ENCODE measurements at regions not wholly inside any gene's neighbourhood (a gene's known extent, or its start where the extent isn't known, plus 50 kb on each side); places are given as distances from the start of the nearest gene placed in this dataset.

DNA sequence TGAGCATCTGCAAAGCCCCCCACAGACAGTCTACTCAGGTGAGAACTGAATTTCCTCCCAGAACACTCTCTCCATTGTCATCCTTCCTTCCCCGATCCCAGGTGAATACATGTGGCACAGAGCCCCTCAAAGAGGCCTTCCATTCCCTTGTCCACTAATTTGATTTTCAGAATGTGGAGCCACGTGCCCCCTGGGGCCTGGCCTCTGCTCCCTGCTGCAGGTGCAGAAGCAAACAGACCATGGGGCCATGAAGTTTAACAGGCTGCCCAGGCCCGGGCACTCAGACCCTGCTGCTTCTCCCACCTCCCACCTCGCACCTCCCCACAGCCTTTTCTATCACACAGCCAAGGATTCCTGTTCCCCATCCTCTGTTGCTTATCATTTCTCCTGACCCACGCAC is 243.8 kb upstream of the RAB4A start:
- Histone ChIP-seq H3K4me1 (ENCODE audit: low read length) (peaks cover 4% of the 10 kb centered on the region; the same call in 1 of the 2 replicates), H3K36me3 (replicated peaks; ENCODE audit: insufficient read depth, low read length) (no peaks in the 10 kb centered on the region), H3K4me2 (ENCODE audit: low read depth, low read length) (peak overlapping the region; percentile 48; the same call in 1 of the 2 replicates), H3K4me3 (ENCODE audit: low read length) (no peak overlapping the region), H4K20me1 (ENCODE audit: insufficient read depth, low read length) (no peaks in the 10 kb centered on the region), H3F3A (ENCODE audit: insufficient read depth, low read length) (no peaks in the 10 kb centered on the region), H3K79me2 (ENCODE audit: low read length) (no peaks in the 10 kb centered on the region), H3K9me3 (replicated peaks; ENCODE audit: insufficient read depth, low read length) (no peaks in the 10 kb centered on the region), H3K27ac (ENCODE audit: low read length) (no peak overlapping the region), H3K27me3 (replicated peaks; ENCODE audit: insufficient read depth, low read length) (no peaks in the 10 kb centered on the region), H3K9ac (ENCODE audit: low read length) (no peak overlapping the region), H3K9me2 (replicated peaks; ENCODE audit: insufficient read depth, low read length) (no peaks in the 10 kb centered on the region), H2AFZ (ENCODE audit: low read length) (no peak overlapping the region)
- no peak for DNase-seq
- TF ChIP-seq EZH2phosphoT487 (IDR thresholded peaks at IDR 0.05; ENCODE audit: low read length) (no peak), CTCF (IDR thresholded peaks at IDR 0.05; ENCODE audit: low read length) (no peak), EZH2 (optimal IDR thresholded peaks at IDR 0.05; ENCODE audit: low read depth, low read length) (no peak)

- H3K9ac ChIP-seq (ENCODE audit: low read length) = no peak overlapping the region
- H3K9me3 ChIP-seq (replicated peaks; ENCODE audit: insufficient read depth, low read length) = no peaks in the 10 kb centered on the region
- no peaks in the 10 kb centered on the region for H3F3A ChIP-seq (ENCODE audit: insufficient read depth, low read length)
- H3K27me3 ChIP-seq (replicated peaks; ENCODE audit: insufficient read depth, low read length) = no peaks in the 10 kb centered on the region
- no peaks in the 10 kb centered on the region for H3K9me2 ChIP-seq (replicated peaks; ENCODE audit: insufficient read depth, low read length)
- peak overlapping the region; percentile 48 for H3K4me2 ChIP-seq (ENCODE audit: low read depth, low read length)
- H3K36me3 ChIP-seq (replicated peaks; ENCODE audit: insufficient read depth, low read length) = no peaks in the 10 kb centered on the region
- peak overlapping the region; percentile 24; the same call in 1 of the 2 replicates for H3K4me3 ChIP-seq (ENCODE audit: low read length)
- no peak for TF ChIP-seq EZH2phosphoT487 (IDR thresholded peaks at IDR 0.05; ENCODE audit: low read length)
- TF ChIP-seq CTCF (IDR thresholded peaks at IDR 0.05; ENCODE audit: low read length) = no peak
- TF ChIP-seq EZH2 (optimal IDR thresholded peaks at IDR 0.05; ENCODE audit: low read depth, low read length) = no peak
- H3K4me1 ChIP-seq (ENCODE audit: low read length) = peaks cover 4% of the 10 kb centered on the region; the same call in 1 of the 2 replicates
- no peaks in the 10 kb centered on the region for H4K20me1 ChIP-seq (ENCODE audit: insufficient read depth, low read length)
- H3K27ac ChIP-seq (ENCODE audit: low read length) = no peak overlapping the region
- DNase-seq = peak; percentile 65
- H3K79me2 ChIP-seq (ENCODE audit: low read length) = no peaks in the 10 kb centered on the region
- H2AFZ ChIP-seq (ENCODE audit: low read length) = no peak overlapping the region
These were observed 243.2 kb upstream of the RAB4A start for GRCh38 chr1:229027622-229028182.

DNA sequence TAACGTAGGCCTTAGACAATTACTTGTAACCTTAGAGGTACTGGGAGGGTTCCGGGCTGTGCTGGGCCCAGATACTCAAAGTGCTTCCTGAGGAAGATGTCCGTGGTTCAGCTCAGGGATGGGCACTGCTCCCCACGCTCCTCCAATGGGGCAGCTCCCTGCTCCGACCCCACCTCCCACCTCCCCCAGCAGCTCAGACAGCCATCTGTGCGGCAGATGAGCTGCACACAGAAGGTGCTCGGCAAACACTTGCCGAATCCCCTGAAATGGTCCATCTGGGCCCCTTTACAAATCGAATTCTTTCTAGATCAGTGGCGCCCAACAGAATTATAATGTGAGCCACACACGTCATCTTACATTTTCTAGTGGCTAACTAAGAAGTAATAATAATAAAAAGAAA is 242.4 kb upstream of the RAB4A start:
- no peak overlapping the region for H3K4me3 ChIP-seq (ENCODE audit: low read length)
- TF ChIP-seq EZH2phosphoT487 (IDR thresholded peaks at IDR 0.05; ENCODE audit: low read length) = no peak
- no peak for TF ChIP-seq EZH2 (optimal IDR thresholded peaks at IDR 0.05; ENCODE audit: low read depth, low read length)
- TF ChIP-seq CTCF (IDR thresholded peaks at IDR 0.05; ENCODE audit: low read length) = no peak
- H3K9me2 ChIP-seq (replicated peaks; ENCODE audit: insufficient read depth, low read length) = no peaks in the 10 kb centered on the region
- H4K20me1 ChIP-seq (ENCODE audit: insufficient read depth, low read length) = no peaks in the 10 kb centered on the region
- no peaks in the 10 kb centered on the region for H3K79me2 ChIP-seq (ENCODE audit: low read length)
- no peak overlapping the region for H3K27ac ChIP-seq (ENCODE audit: low read length)
- no peak overlapping the region for H3K4me2 ChIP-seq (ENCODE audit: low read depth, low read length)
- no peaks in the 10 kb centered on the region for H3K9me3 ChIP-seq (replicated peaks; ENCODE audit: insufficient read depth, low read length)
- peaks cover 4% of the 10 kb centered on the region; the same call in 1 of the 2 replicates for H3K4me1 ChIP-seq (ENCODE audit: low read length)
- H3K9ac ChIP-seq (ENCODE audit: low read length) = no peak overlapping the region
- no peaks in the 10 kb centered on the region for H3K36me3 ChIP-seq (replicated peaks; ENCODE audit: insufficient read depth, low read length)
- no peak for DNase-seq
- H2AFZ ChIP-seq (ENCODE audit: low read length) = no peak overlapping the region
- no peaks in the 10 kb centered on the region for H3K27me3 ChIP-seq (replicated peaks; ENCODE audit: insufficient read depth, low read length)
- H3F3A ChIP-seq (ENCODE audit: insufficient read depth, low read length) = no peaks in the 10 kb centered on the region
